Parathyroid adenoma (tissue), 2 donors: ENCODE measurements at regions not wholly inside any gene's neighbourhood (a gene's known extent, or its start where the extent isn't known, plus 50 kb on each side); places are given as distances from the start of the nearest gene placed in this dataset.

Source experiments
- H2AFZ ChIP-seq: fragments of 300-600 bp; sonication (generic); one replicate; pipeline ENCODE4 v1.7.0; 2017; ENCODE audit warnings: antibody characterized with exemption, mild to moderate bottlenecking
- H3K27ac ChIP-seq: fragments of 300-600 bp; sonication (generic); one replicate; pipeline ENCODE4 v1.7.0; 2017
- H3K27me3 ChIP-seq: fragments of 300-600 bp; sonication (generic); one replicate; pipeline ENCODE4 v1.7.0; 2017; ENCODE audit warnings: low read length; ENCODE audit not compliant: control insufficient read depth, insufficient read depth
- H3K36me3 ChIP-seq: fragments of 300-600 bp; sonication (generic); one replicate; pipeline ENCODE4 v1.7.0; 2017; ENCODE audit warnings: low read length; ENCODE audit not compliant: control insufficient read depth, insufficient read depth
- H3K4me1 ChIP-seq: fragments of 300-600 bp; sonication (generic); one replicate; pipeline ENCODE4 v1.7.0; 2017; ENCODE audit warnings: control low read depth
- H3K4me2 ChIP-seq: fragments of 300-600 bp; sonication (generic); one replicate; pipeline ENCODE4 v1.7.0; 2017; ENCODE audit warnings: low read length
- H3K4me3 ChIP-seq: fragments of 300-600 bp; sonication (generic); one replicate; pipeline ENCODE4 v1.7.0; 2017; ENCODE audit warnings: low read depth, low read length
- H3K79me2 ChIP-seq: fragments of 300-600 bp; sonication (generic); one replicate; pipeline ENCODE4 v1.7.0; 2017; ENCODE audit warnings: control low read depth
- H3K9ac ChIP-seq: fragments of 300-600 bp; sonication (generic); one replicate; pipeline ENCODE4 v1.7.0; 2017; ENCODE audit warnings: mild to moderate bottlenecking
- H3K9me3 ChIP-seq: fragments of 300-600 bp; sonication (generic); one replicate; pipeline ENCODE4 v1.7.0; 2017; ENCODE audit warnings: low read length; ENCODE audit not compliant: control insufficient read depth
- TF ChIP-seq, protein P1 (sequence below): fragments of 300-600 bp; sonication (generic); IDR thresholded peaks from one replicate; pipeline ENCODE4 v1.7.0; 2017; ENCODE audit warnings: antibody characterized with exemption, mild to moderate bottlenecking
- donor health status: primary hyperparathyroidism.

DNA sequence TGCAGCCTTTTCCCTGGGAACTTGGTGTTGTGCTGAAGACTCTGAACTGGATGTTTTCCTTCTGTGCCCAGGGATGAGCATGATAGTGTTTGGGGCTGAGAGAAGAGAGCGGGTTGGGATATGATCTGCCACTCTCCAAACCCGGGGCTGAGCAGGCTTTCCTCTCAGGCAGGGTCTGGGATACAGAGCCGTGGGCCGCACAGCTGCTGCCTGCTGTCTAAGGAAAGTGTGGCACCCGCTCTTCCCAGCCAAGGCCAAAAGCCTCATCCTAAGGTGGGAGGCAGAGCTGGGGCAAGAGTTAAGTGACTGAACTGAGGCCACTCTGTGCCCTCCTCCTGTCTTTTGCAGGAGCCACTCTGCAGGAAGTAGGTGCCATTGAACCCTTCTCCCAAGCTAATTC is 83.6 kb upstream of the PITX1 start:
- no peaks in the 10 kb centered on the region for H3K36me3 ChIP-seq
- no peak overlapping the region for H2AFZ ChIP-seq
- H3K27ac ChIP-seq = no peak overlapping the region
- TF ChIP-seq, protein P1, sequence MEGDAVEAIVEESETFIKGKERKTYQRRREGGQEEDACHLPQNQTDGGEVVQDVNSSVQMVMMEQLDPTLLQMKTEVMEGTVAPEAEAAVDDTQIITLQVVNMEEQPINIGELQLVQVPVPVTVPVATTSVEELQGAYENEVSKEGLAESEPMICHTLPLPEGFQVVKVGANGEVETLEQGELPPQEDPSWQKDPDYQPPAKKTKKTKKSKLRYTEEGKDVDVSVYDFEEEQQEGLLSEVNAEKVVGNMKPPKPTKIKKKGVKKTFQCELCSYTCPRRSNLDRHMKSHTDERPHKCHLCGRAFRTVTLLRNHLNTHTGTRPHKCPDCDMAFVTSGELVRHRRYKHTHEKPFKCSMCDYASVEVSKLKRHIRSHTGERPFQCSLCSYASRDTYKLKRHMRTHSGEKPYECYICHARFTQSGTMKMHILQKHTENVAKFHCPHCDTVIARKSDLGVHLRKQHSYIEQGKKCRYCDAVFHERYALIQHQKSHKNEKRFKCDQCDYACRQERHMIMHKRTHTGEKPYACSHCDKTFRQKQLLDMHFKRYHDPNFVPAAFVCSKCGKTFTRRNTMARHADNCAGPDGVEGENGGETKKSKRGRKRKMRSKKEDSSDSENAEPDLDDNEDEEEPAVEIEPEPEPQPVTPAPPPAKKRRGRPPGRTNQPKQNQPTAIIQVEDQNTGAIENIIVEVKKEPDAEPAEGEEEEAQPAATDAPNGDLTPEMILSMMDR = no peak
- H3K4me1 ChIP-seq = no peaks in the 10 kb centered on the region
- H3K4me2 ChIP-seq = no peak overlapping the region
- no peaks in the 10 kb centered on the region for H3K9me3 ChIP-seq
- no peaks in the 10 kb centered on the region for H3K27me3 ChIP-seq
- no peaks in the 10 kb centered on the region for H3K79me2 ChIP-seq
- H3K9ac ChIP-seq = no peak overlapping the region
- H3K4me3 ChIP-seq = no peak overlapping the region

DNA sequence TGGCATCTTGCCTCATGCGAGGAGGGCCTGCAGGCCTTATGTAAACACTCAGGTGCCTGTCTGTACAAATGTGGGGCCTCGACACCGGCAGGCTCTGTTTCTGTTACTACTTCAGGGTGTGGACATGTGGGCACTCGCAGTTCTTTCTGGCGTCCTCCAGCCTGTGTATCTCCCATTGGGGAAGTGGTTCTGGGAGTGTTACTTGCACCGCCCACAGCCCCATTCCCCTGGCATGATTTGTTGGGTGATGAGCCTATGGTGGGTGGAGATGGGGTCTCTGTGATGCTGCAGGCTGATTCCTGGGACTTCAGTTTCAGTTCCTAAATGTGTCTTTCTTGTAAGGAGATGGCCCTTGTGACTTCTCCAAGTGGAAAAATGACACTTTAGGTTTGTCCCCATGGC is 82.1 kb upstream of the PITX1 start:
- no peak overlapping the region for H3K27ac ChIP-seq
- no peaks in the 10 kb centered on the region for H3K27me3 ChIP-seq
- H3K9me3 ChIP-seq = no peaks in the 10 kb centered on the region
- H3K36me3 ChIP-seq = no peaks in the 10 kb centered on the region
- no peak overlapping the region for H3K4me3 ChIP-seq
- H3K79me2 ChIP-seq = no peaks in the 10 kb centered on the region
- no peak overlapping the region for H2AFZ ChIP-seq
- no peak overlapping the region for H3K4me2 ChIP-seq
- no peaks in the 10 kb centered on the region for H3K4me1 ChIP-seq
- H3K9ac ChIP-seq = no peak overlapping the region
- TF ChIP-seq, protein P1 = no peak

DNA sequence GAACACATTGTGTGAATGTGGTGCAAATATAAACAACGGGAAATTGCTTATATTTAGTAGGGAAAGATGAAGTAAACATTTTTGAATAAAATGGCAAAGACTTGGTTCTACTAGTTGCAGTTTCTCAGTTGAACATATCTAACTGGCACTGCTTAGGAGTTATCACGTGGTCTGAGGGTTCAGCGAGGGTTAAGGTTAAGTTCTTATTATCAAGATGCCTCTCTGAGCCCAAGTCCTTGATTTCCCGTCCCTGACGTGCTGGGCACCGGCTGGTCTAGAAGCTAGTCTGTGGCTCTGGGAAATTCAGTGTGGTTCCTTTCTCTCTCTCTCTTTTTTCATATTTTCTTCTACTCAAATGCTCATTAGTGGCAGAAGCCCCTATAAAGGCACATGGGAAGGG is 81.6 kb upstream of the PITX1 start:
- H3K9me3 ChIP-seq = no peaks in the 10 kb centered on the region
- H3K27me3 ChIP-seq = no peaks in the 10 kb centered on the region
- no peak overlapping the region for H3K27ac ChIP-seq
- no peaks in the 10 kb centered on the region for H3K36me3 ChIP-seq
- H2AFZ ChIP-seq = no peak overlapping the region
- no peak overlapping the region for H3K4me2 ChIP-seq
- no peaks in the 10 kb centered on the region for H3K79me2 ChIP-seq
- H3K4me3 ChIP-seq = no peak overlapping the region
- no peaks in the 10 kb centered on the region for H3K4me1 ChIP-seq
- TF ChIP-seq, protein P1 = no peak
- no peak overlapping the region for H3K9ac ChIP-seq

DNA sequence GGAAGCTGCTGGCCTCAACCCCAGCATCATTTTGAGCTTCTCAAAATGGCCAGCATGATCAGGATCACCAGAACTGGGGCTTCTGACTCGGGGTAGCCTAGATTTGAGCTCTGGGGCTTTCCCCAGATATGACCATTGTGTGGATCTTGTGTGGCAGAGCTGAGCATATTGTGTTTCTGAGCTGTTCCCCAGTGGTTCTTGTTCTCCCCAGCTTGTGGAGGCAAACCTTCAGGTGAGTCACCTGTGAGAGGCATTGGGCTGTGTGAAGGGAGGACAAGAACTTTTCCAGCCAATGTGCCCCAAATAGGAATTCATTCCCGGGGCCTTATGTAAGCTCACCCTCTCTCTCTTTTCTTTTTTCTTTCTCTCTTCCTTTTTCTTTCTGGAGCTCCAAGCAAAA is 80.7 kb upstream of the PITX1 start:
- no peak overlapping the region for H3K27ac ChIP-seq
- no peak overlapping the region for H3K9ac ChIP-seq
- no peak overlapping the region for H2AFZ ChIP-seq
- H3K4me2 ChIP-seq = no peak overlapping the region
- no peaks in the 10 kb centered on the region for H3K36me3 ChIP-seq
- H3K4me3 ChIP-seq = no peak overlapping the region
- H3K9me3 ChIP-seq = no peaks in the 10 kb centered on the region
- H3K79me2 ChIP-seq = no peaks in the 10 kb centered on the region
- H3K27me3 ChIP-seq = no peaks in the 10 kb centered on the region
- no peaks in the 10 kb centered on the region for H3K4me1 ChIP-seq
- TF ChIP-seq, protein P1 = no peak

DNA sequence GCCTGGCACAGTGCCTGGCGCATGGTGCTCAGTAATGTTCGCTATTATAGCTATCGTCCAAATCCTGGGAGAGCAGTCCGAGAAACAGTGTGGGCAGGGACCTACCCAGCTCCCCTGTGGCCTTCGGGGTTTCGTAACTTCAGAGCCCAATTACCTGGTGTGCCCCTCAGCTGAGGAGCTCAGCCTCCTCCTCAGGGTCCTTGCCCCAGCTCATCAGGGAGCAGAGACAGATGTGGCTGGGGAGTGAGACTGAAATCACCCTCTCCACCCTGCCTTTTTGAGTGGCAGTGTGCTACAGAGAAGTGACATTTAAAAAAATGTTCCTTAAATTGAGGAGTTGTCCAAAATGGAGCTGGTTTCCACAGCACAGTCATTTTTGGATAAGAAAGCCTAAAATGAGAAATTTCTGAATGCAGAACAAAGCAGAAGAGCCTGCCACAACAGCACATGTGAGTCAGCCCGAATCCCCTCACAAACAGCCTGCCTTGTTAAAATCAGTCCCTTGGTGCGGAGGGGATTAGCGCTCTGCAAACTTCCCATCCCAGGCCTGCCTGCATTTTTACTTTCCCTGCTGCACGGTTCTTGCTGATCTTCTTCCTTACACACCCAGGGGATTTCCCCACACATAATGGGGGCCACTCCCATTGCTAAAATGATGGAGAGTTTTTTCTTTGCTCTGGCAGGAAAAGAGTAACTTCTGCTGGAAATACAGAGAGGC is 78.1 kb upstream of the PITX1 start:
- Histone ChIP-seq H3K27ac (no peak overlapping the region), H3K36me3 (no peaks in the 10 kb centered on the region), H3K9ac (no peak overlapping the region)

More for the DNA sequence above, 78.1 kb upstream of the PITX1 start:
- TF ChIP-seq, protein P1 = no peak
- Histone ChIP-seq H3K4me2 (no peak overlapping the region), H3K4me1 (no peaks in the 10 kb centered on the region), H3K27me3 (no peaks in the 10 kb centered on the region), H2AFZ (no peak overlapping the region), H3K9me3 (no peaks in the 10 kb centered on the region), H3K79me2 (no peaks in the 10 kb centered on the region), H3K4me3 (no peak overlapping the region)
